Right renal pelvis (tissue), 4 donors: ENCODE measurements at regions not wholly inside any gene's neighbourhood (a gene's known extent, or its start where the extent isn't known, plus 50 kb on each side); places are given as distances from the start of the nearest gene placed in this dataset.

Source experiments
- DNase-seq, 4 donors: peaks; one replicate each; pipeline ENCODE4 v3.0.0-alpha.2; 2013; ENCODE audit warnings: low read depth in 4 of 4, low spot score in 3 of 4, missing footprints in 1 of 4

GRCh38 chr3:72143322-72143721 is 358.4 kb upstream of the PROK2 start:
- DNase-seq, result no peak

GRCh38 chr3:72142028-72142427 is 357.1 kb upstream of the PROK2 start:
- no peak for DNase-seq

- no peak for DNase-seq
These were observed 356.3 kb upstream of the PROK2 start for GRCh38 chr3:72141264-72141663.

- DNase-seq, result no peak
These were observed 354.4 kb upstream of the PROK2 start for GRCh38 chr3:72139316-72139715.

GRCh38 chr3:72137865-72138861 is 353.2 kb upstream of the PROK2 start:
- DNase-seq, result no peak

- DNase-seq, result no peak
These were observed 350.7 kb upstream of the PROK2 start for GRCh38 chr3:72135636-72136035.

- no peak for DNase-seq
These were observed 350.1 kb upstream of the PROK2 start for GRCh38 chr3:72134989-72135451.

- no peak for DNase-seq
These were observed 348.5 kb upstream of the PROK2 start for GRCh38 chr3:72133329-72134011.

GRCh38 chr3:72131899-72132298 is 347.0 kb upstream of the PROK2 start:
- DNase-seq, result no peak

- no peak for DNase-seq
These were observed 345.6 kb upstream of the PROK2 start for GRCh38 chr3:72130565-72130964.

GRCh38 chr3:72129501-72130094 is 344.6 kb upstream of the PROK2 start:
- DNase-seq, result no peak

- no peak for DNase-seq
These were observed 344.0 kb upstream of the PROK2 start for GRCh38 chr3:72128921-72129320.

- DNase-seq, result no peak
These were observed 342.9 kb upstream of the PROK2 start for GRCh38 chr3:72127844-72128243.

- DNase-seq, result no peak
These were observed 342.3 kb upstream of the PROK2 start for GRCh38 chr3:72127224-72127612.

GRCh38 chr3:72126441-72127223 is 341.7 kb upstream of the PROK2 start:
- no peak for DNase-seq

GRCh38 chr3:72123908-72124441 is 339.0 kb upstream of the PROK2 start:
- DNase-seq, result no peak

- DNase-seq, result no peak
These were observed 336.1 kb upstream of the PROK2 start for GRCh38 chr3:72120806-72121778.

GRCh38 chr3:72120039-72120438 is 335.1 kb upstream of the PROK2 start:
- no peak for DNase-seq

- DNase-seq, result no peak
These were observed 333.7 kb upstream of the PROK2 start for GRCh38 chr3:72118628-72119027.
